ENCODE measurements at regions not wholly inside any gene's neighbourhood (a gene's known extent, or its start where the extent isn't known, plus 50 kb on each side); places are given as distances from the start of the nearest gene placed in this dataset.

- TF ChIP-seq ETS1 (IDR thresholded peaks at IDR 0.05) (no peak), CTCF (conservative IDR thresholded peaks at IDR 0.05; ENCODE audit: low read depth in 2 of 2) (no peak)
Measured at GRCh38 chr4:106481801-106482200, 113.2 kb upstream of the GIMD1 start (continued).

- ATAC-seq (no peak), DNase-seq (ENCODE audit: low spot score) (no peak)
- Mint-ChIP-seq H3K27me3 (ENCODE audit: insufficient read depth, low read depth, poor library complexity) (peaks cover 7% of the 10 kb centered on the region), H3K36me3 (ENCODE audit: low read depth) (no peaks in the 10 kb centered on the region), H3K4me3 (no peak overlapping the region), H3K4me1 (no peaks in the 10 kb centered on the region), H3K9me3 (no peaks in the 10 kb centered on the region), H3K27ac (no peak overlapping the region)
- H3K27ac ChIP-seq (ENCODE audit: low read depth), result no peak overlapping the region
- no peaks in the 10 kb centered on the region for H3F3A ChIP-seq (replicated peaks; ENCODE audit: low read depth)
- H3K9me2 ChIP-seq (ENCODE audit: insufficient read depth), result no peaks in the 10 kb centered on the region
- no peaks in the 10 kb centered on the region for H3K27me3 ChIP-seq (ENCODE audit: insufficient read depth)
- H2AFZ ChIP-seq, result 0 out of 2 replicates have a peak overlapping the region, but pooled peaks have one; percentile 32
- H3K36me3 ChIP-seq (ENCODE audit: insufficient read depth), result no peaks in the 10 kb centered on the region
- H3K79me2 ChIP-seq (replicated peaks; ENCODE audit: insufficient read depth), result no peaks in the 10 kb centered on the region
- H3K4me1 ChIP-seq (ENCODE audit: insufficient read depth), result no peaks in the 10 kb centered on the region
- H3K4me2 ChIP-seq, result no peak overlapping the region
- H3K4me3 ChIP-seq, result no peak overlapping the region
- no peaks in the 10 kb centered on the region for H4K20me1 ChIP-seq (replicated peaks; ENCODE audit: insufficient read depth)
- TF ChIP-seq REST (IDR thresholded peaks at IDR 0.05; ENCODE audit: unreplicated experiment) (no peak), CREB1 (CRISPR knock-in tag; IDR thresholded peaks at IDR 0.05; ENCODE audit: low read depth) (no peak), NANOG (IDR thresholded peaks at IDR 0.05; ENCODE audit: borderline replicate concordance) (no peak), CTCF (conservative IDR thresholded peaks at IDR 0.05; ENCODE audit: low read depth in 2 of 2) (no peak), ZNF114 (CRISPR knock-in tag; IDR thresholded peaks at IDR 0.05) (no peak), STAT1 (IDR thresholded peaks at IDR 0.05; ENCODE audit: unreplicated experiment) (no peak), ZNF331 (CRISPR knock-in tag; IDR thresholded peaks at IDR 0.05; ENCODE audit: low read depth) (no peak), EZH2 (IDR thresholded peaks at IDR 0.05; ENCODE audit: low read depth, unreplicated experiment) (no peak), JUNB (IDR thresholded peaks at IDR 0.05; ENCODE audit: unreplicated experiment) (no peak), ETS1 (IDR thresholded peaks at IDR 0.05) (no peak), POLR2AphosphoS5 (IDR thresholded peaks at IDR 0.05; ENCODE audit: low read depth) (no peak), EZH2phosphoT487 (IDR thresholded peaks at IDR 0.05; ENCODE audit: unreplicated experiment) (no peak)
Measured at GRCh38 chr4:106478152-106478551, 109.6 kb upstream of the GIMD1 start.

Data from GM23338 (cell line).